Neural progenitor cell (in vitro differentiated cells): ENCODE measurements at regions not wholly inside any gene's neighbourhood (a gene's known extent, or its start where the extent isn't known, plus 50 kb on each side); places are given as distances from the start of the nearest gene placed in this dataset.

Experiments used
- DNase-seq: peaks from one replicate; pipeline ENCODE4 v3.0.0-alpha.2; 2016; ENCODE audit warnings: low spot score
- H2AFZ ChIP-seq: fragments of 200-600 bp; sonication (generic); replicated peaks from 2 replicates; pipeline ENCODE4 v1.6.1; 2016; ENCODE audit warnings: antibody characterized with exemption
- H3F3A ChIP-seq: fragments of 200-600 bp; sonication (generic); 2 replicates; pipeline ENCODE4 v1.6.1; 2016; ENCODE audit warnings: antibody characterized with exemption, low read depth
- H3K27ac ChIP-seq: fragments of 200-600 bp; sonication (generic); 2 replicates; pipeline ENCODE4 v1.5.1; 2016; ENCODE audit warnings: mild to moderate bottlenecking
- H3K27me3 ChIP-seq: fragments of 200-600 bp; sonication (generic); 2 replicates; pipeline ENCODE4 v1.6.1; 2016; ENCODE audit warnings: mild to moderate bottlenecking, moderate library complexity
- H3K36me3 ChIP-seq: fragments of 200-600 bp; sonication (generic); 2 replicates; pipeline ENCODE4 v1.5.1; 2016
- H3K4me1 ChIP-seq: fragments of 200-600 bp; sonication (generic); 2 replicates; pipeline ENCODE4 v1.6.1; 2016; ENCODE audit warnings: mixed run types
- H3K4me2 ChIP-seq: fragments of 200-600 bp; sonication (generic); 2 replicates; pipeline ENCODE4 v1.6.1; 2016
- H3K4me3 ChIP-seq: fragments of 200-600 bp; sonication (generic); 2 replicates; pipeline ENCODE4 v1.5.1; 2016
- H3K79me2 ChIP-seq: fragments of 200-600 bp; sonication (generic); 2 replicates; pipeline ENCODE4 v1.6.1; 2016; ENCODE audit warnings: low read depth
- H3K9ac ChIP-seq: fragments of 200-600 bp; sonication (generic); 2 replicates; pipeline ENCODE4 v1.6.1; 2016
- H3K9me3 ChIP-seq: fragments of 200-600 bp; sonication (generic); 2 replicates; pipeline ENCODE4 v1.5.1; 2016; ENCODE audit warnings: low read depth
- H4K20me1 ChIP-seq: fragments of 200-600 bp; sonication (generic); 2 replicates; pipeline ENCODE4 v1.6.1; 2016; ENCODE audit warnings: low read depth
- H3K27ac Mint-ChIP-seq: 3 replicates; pipeline ENCODE4 v1.8.0; 2021; ENCODE audit warnings: mixed read lengths
- H3K27me3 Mint-ChIP-seq: 2 replicates; pipeline ENCODE4 v1.8.0; 2022; ENCODE audit warnings: low read depth, mild to moderate bottlenecking, inconsistent platforms, moderate library complexity, mixed read lengths; ENCODE audit not compliant: insufficient read depth
- H3K36me3 Mint-ChIP-seq: 3 replicates; pipeline ENCODE4 v1.8.0; 2021; ENCODE audit warnings: mixed read lengths
- H3K4me1 Mint-ChIP-seq: 3 replicates; pipeline ENCODE4 v1.8.0; 2021; ENCODE audit warnings: mixed read lengths
- H3K4me3 Mint-ChIP-seq: 3 replicates; pipeline ENCODE4 v1.8.0; 2021; ENCODE audit warnings: mild to moderate bottlenecking, moderate library complexity, mixed read lengths
- H3K9me3 Mint-ChIP-seq: 3 replicates; pipeline ENCODE4 v1.8.0; 2020; ENCODE audit warnings: mixed read lengths
- CTCF ChIP-seq: fragments of 200-600 bp; sonication (generic); IDR thresholded peaks from 2 replicates; pipeline ENCODE4 v1.5.1; 2017; ENCODE audit warnings: antibody characterized with exemption, mild to moderate bottlenecking
- EZH2 ChIP-seq: fragments of 200-600 bp; sonication (generic); IDR thresholded peaks from 2 replicates; pipeline ENCODE4 v1.6.1; 2017; ENCODE audit warnings: antibody characterized with exemption, mild to moderate bottlenecking, moderate library complexity
- EZH2phosphoT487 ChIP-seq: fragments of 200-600 bp; sonication (generic); IDR thresholded peaks from 2 replicates; pipeline ENCODE4 v1.6.1; 2017; ENCODE audit warnings: antibody characterized with exemption

DNA sequence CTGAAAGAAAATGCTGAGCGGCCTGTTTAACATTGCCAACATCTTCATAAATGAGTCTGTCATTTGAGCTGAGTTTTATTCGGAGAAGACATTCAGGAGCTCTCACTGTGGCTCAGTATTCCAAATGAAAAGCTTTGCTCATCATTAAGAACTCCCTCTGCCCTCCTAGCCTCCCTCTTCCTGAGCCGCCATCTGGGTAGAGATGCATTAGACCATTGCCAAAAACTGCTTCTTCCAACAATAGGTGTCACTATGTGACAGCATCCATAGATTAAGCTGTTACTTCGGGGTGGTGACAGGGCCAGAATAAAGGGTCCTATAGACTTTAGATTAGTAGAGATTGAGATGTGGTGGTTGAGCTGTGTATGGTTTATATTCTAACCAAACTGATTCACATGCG is 501.4 kb upstream of the NR2F2 start:
- peaks cover 12% of the 10 kb centered on the region for H3F3A ChIP-seq
- H3K79me2 ChIP-seq: no peaks in the 10 kb centered on the region
- peaks cover 5% of the 10 kb centered on the region for H3K9me3 Mint-ChIP-seq
- H3K9ac ChIP-seq: no peak overlapping the region
- no peak overlapping the region for H3K27ac ChIP-seq
- H3K4me1 Mint-ChIP-seq: peaks cover 48% of the 10 kb centered on the region
- H3K4me1 ChIP-seq: peaks cover 32% of the 10 kb centered on the region
- peaks cover 2% of the 10 kb centered on the region for H3K36me3 Mint-ChIP-seq
- no peak overlapping the region for H3K4me3 Mint-ChIP-seq
- no peaks in the 10 kb centered on the region for H3K36me3 ChIP-seq
- peak overlapping the region; percentile 46 for H3K4me2 ChIP-seq
- no peaks in the 10 kb centered on the region for H3K9me3 ChIP-seq
- H2AFZ ChIP-seq: no peak overlapping the region
- H3K27me3 ChIP-seq: no peaks in the 10 kb centered on the region
- H3K27me3 Mint-ChIP-seq: peaks cover 4% of the 10 kb centered on the region
- peak; percentile 10 for DNase-seq
- no peaks in the 10 kb centered on the region for H4K20me1 ChIP-seq
- TF ChIP-seq EZH2 (no peak), EZH2phosphoT487 (no peak), CTCF (no peak)
- no peak overlapping the region for H3K27ac Mint-ChIP-seq
- no peak overlapping the region for H3K4me3 ChIP-seq

DNA sequence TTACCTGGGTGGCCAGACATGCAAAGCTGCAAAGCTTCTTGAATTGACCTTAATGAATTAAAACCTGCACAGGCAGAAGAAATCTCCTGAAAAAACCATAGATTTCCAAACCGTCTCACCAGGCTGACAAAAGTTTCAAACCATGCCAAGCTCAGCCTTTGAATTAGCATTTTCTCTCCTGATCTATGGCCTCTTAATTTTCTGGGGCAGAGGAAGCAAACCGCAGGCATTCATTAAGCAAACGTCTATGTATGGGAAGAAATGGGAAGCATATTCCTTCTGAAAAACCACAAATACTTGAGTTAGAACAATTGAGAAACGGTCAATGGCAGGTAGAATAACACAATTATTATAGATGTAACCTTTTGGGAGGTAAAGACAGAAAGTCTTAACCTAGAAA is 500.2 kb upstream of the NR2F2 start:
- peak overlapping the region; percentile 46 for H3K4me2 ChIP-seq
- H3K27me3 ChIP-seq: no peaks in the 10 kb centered on the region
- TF ChIP-seq CTCF (no peak), EZH2phosphoT487 (no peak), EZH2 (no peak)
- Mint-ChIP-seq H3K27me3 (peaks cover 4% of the 10 kb centered on the region), H3K27ac (no peak overlapping the region), H3K4me3 (no peak overlapping the region), H3K4me1 (peaks cover 54% of the 10 kb centered on the region), H3K36me3 (peaks cover 2% of the 10 kb centered on the region), H3K9me3 (peaks cover 5% of the 10 kb centered on the region)
- H3K36me3 ChIP-seq: no peaks in the 10 kb centered on the region
- H3K79me2 ChIP-seq: no peaks in the 10 kb centered on the region
- no peak overlapping the region for H2AFZ ChIP-seq
- H3K4me3 ChIP-seq: no peak overlapping the region
- H3K4me1 ChIP-seq: peaks cover 32% of the 10 kb centered on the region
- H3K9ac ChIP-seq: no peak overlapping the region
- peaks cover 12% of the 10 kb centered on the region for H3F3A ChIP-seq
- DNase-seq: no peak
- no peak overlapping the region for H3K27ac ChIP-seq
- H4K20me1 ChIP-seq: no peaks in the 10 kb centered on the region
- H3K9me3 ChIP-seq: no peaks in the 10 kb centered on the region

DNA sequence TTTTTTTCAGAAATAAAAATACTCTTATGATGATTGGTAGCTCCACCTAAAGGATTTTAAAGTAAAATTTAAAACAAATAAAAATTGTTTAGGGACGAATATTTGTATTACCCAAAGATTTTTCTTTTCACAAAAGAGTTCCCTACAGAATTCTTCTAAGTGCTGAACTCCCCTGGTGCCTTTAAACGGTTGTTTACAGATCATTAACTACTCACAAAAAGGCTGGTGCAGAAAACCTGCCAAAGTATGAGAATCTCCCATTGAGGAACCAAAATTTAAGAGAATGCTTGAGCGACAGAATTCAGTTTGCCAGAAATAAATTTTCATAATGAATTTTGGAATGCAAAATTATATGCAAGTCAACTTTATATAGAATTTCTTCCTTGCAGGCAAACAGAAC is 497.8 kb upstream of the NR2F2 start:
- DNase-seq: peak; percentile 54
- peak overlapping the region; percentile 4 for H3K27ac ChIP-seq
- H3K9ac ChIP-seq: no peak overlapping the region
- TF ChIP-seq EZH2phosphoT487 (no peak), CTCF (no peak), EZH2 (no peak)
- H3K36me3 ChIP-seq: no peaks in the 10 kb centered on the region
- H3K4me3 Mint-ChIP-seq: no peak overlapping the region
- peaks cover 4% of the 10 kb centered on the region for H3K9me3 Mint-ChIP-seq
- peaks cover 42% of the 10 kb centered on the region for H3K4me1 Mint-ChIP-seq
- no peaks in the 10 kb centered on the region for H3K79me2 ChIP-seq
- H3K27ac Mint-ChIP-seq: no peak overlapping the region
- peak overlapping the region; percentile 8 for H3K4me3 ChIP-seq
- H4K20me1 ChIP-seq: no peaks in the 10 kb centered on the region
- H3K27me3 ChIP-seq: no peaks in the 10 kb centered on the region
- H3K4me1 ChIP-seq: peaks cover 32% of the 10 kb centered on the region
- no peak overlapping the region for H2AFZ ChIP-seq
- H3K4me2 ChIP-seq: peak overlapping the region; percentile 36
- peaks cover 2% of the 10 kb centered on the region for H3K36me3 Mint-ChIP-seq
- H3K9me3 ChIP-seq: no peaks in the 10 kb centered on the region
- peaks cover 4% of the 10 kb centered on the region for H3K27me3 Mint-ChIP-seq
- peaks cover 12% of the 10 kb centered on the region for H3F3A ChIP-seq
